Activated B cell treated with CpG ODN at 0.5 μM for 24 hours (primary cell): ENCODE measurements at regions not wholly inside any gene's neighbourhood (a gene's known extent, or its start where the extent isn't known, plus 50 kb on each side); places are given as distances from the start of the nearest gene placed in this dataset.

Source experiments
- ATAC-seq: fragments of 200-7000 bp; cut with Tn5 transposase; one replicate; pipeline ENCODE4 v1.10.0; 2021; ENCODE audit warnings: low read depth, mild to moderate bottlenecking, moderate library complexity
- CTCF ChIA-PET: fragments of 350-600 bp; sonication (Branson Sonifier 250); formaldehyde crosslinking; loops from one replicate; lab custom pipeline; 2021; ENCODE audit warnings: antibody characterized with exemption; lab: Charles Lee
- POLR2A ChIA-PET: fragments of 350-600 bp; sonication (Branson Sonifier 250); formaldehyde crosslinking; loops from one replicate; lab custom pipeline; 2021; ENCODE audit warnings: antibody characterized with exemption; lab: Charles Lee
- DNase-seq: peaks from one replicate; pipeline ENCODE4 v3.0.0; 2022
- H3K27ac Mint-ChIP-seq: one replicate; pipeline ENCODE4 v1.8.0; 2020; ENCODE audit warnings: mixed read lengths
- H3K27me3 Mint-ChIP-seq: one replicate; pipeline ENCODE4 v1.8.0; 2021; ENCODE audit warnings: mixed read lengths
- H3K36me3 Mint-ChIP-seq: one replicate; pipeline ENCODE4 v1.8.0; 2021; ENCODE audit warnings: low read depth, mixed read lengths
- H3K4me1 Mint-ChIP-seq: one replicate; pipeline ENCODE4 v1.8.0; 2021; ENCODE audit warnings: mixed read lengths
- H3K4me3 Mint-ChIP-seq: one replicate; pipeline ENCODE4 v1.8.0; 2020; ENCODE audit warnings: mild to moderate bottlenecking, mixed read lengths
- H3K9me3 Mint-ChIP-seq: one replicate; pipeline ENCODE4 v1.8.0; 2020; ENCODE audit warnings: mixed read lengths
- intact Hi-C: fragments of 100-400 bp; cut with micrococcal nuclease; formaldehyde crosslinking; loops from one replicate; pipeline ENCODE4 v1.15.1; 2024
- TF ChIP-seq, protein P1 (sequence below): fragments of 200-600 bp; IDR thresholded peaks from one replicate; pipeline ENCODE4 v1.8.0; 2022; ENCODE audit warnings: antibody characterized with exemption, mild to moderate bottlenecking

DNA sequence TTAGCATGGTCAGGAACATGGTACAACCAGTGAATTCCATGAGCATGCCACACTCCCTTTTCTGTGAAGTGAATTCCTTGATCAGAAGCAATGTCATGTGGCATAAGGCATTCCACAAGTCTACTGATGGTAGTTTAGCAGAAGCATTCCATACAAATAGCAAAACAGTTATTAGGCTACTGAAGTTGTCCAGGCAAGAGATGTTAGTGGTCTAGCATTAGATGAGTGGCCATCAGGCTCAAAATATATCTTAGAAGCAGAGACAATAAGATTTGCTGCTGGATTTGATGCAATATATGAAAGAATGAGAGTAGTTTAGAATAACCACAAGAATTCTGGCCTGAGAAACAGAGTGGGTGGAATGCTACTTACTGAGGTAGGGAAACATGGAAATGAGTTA, 355.3 kb upstream of the NRXN1 start:
- H3K9me3 Mint-ChIP-seq: peaks cover 3% of the 10 kb centered on the region
- H3K4me1 Mint-ChIP-seq: no peaks in the 10 kb centered on the region
- TF ChIP-seq, protein P1, sequence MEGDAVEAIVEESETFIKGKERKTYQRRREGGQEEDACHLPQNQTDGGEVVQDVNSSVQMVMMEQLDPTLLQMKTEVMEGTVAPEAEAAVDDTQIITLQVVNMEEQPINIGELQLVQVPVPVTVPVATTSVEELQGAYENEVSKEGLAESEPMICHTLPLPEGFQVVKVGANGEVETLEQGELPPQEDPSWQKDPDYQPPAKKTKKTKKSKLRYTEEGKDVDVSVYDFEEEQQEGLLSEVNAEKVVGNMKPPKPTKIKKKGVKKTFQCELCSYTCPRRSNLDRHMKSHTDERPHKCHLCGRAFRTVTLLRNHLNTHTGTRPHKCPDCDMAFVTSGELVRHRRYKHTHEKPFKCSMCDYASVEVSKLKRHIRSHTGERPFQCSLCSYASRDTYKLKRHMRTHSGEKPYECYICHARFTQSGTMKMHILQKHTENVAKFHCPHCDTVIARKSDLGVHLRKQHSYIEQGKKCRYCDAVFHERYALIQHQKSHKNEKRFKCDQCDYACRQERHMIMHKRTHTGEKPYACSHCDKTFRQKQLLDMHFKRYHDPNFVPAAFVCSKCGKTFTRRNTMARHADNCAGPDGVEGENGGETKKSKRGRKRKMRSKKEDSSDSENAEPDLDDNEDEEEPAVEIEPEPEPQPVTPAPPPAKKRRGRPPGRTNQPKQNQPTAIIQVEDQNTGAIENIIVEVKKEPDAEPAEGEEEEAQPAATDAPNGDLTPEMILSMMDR: no peak
- ChIA-PET POLR2A (no interaction called here), CTCF (no interaction called here)
- intact Hi-C loops: no loop called here
- DNase-seq (no peak), ATAC-seq (no peak)
- no peaks in the 10 kb centered on the region for H3K36me3 Mint-ChIP-seq
- no peak overlapping the region for H3K4me3 Mint-ChIP-seq
- H3K27ac Mint-ChIP-seq: no peak overlapping the region
- H3K27me3 Mint-ChIP-seq: no peaks in the 10 kb centered on the region

DNA sequence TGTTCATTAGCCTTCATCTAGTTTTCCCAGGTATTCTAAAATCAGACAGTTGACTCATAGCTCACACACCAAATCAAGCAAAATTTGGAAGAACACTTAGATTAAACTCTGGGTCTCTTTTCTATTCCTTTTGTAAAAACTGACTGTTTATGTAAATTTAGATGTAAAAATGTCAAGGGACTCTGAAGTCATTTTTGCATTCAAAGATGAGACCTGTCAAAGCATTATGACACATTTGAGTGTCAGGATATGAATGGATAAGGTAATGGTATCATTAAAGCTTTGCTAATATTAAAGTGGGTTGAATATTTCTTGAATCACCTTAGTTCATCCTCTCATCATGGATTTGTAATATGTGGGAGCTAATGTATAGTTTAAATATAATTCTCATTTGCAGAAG, 348.1 kb upstream of the NRXN1 start:
- Mint-ChIP-seq H3K27ac (no peak overlapping the region), H3K4me3 (no peak overlapping the region), H3K36me3 (no peaks in the 10 kb centered on the region), H3K27me3 (no peaks in the 10 kb centered on the region), H3K4me1 (no peaks in the 10 kb centered on the region), H3K9me3 (peaks cover 9% of the 10 kb centered on the region)
- POLR2A ChIA-PET: no interaction called here
- CTCF ChIA-PET: no interaction called here
- intact Hi-C loops: no loop called here
- DNase-seq (no peak), ATAC-seq (no peak)
- TF ChIP-seq, protein P1: no peak

DNA sequence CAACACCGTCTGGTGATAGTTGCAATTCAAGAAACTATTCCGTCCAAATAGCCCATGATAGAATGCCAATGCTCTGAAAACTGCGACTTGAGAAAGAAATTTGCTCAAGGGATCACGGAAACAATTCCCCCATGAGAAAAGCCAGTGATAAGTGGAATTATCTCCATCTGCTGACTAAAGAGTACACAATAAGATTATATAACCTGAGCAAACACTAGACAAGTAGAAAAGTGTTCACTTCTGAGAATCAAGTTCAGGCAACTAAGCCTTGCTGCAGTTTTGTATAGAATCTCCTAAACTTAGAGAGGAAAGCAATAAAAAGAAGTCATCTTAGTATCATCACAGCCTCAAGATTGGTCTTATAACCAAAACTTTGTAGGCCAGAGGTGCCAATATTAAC, 336.3 kb upstream of the NRXN1 start:
- ChIA-PET POLR2A (no interaction called here), CTCF (no interaction called here)
- H3K4me1 Mint-ChIP-seq: no peaks in the 10 kb centered on the region
- ATAC-seq: no peak
- no peaks in the 10 kb centered on the region for H3K27me3 Mint-ChIP-seq
- H3K4me3 Mint-ChIP-seq: no peak overlapping the region
- TF ChIP-seq, protein P1: no peak
- DNase-seq: no peak
- intact Hi-C loops: no loop called here
- H3K9me3 Mint-ChIP-seq: peaks cover 1% of the 10 kb centered on the region
- H3K27ac Mint-ChIP-seq: no peak overlapping the region
- H3K36me3 Mint-ChIP-seq: no peaks in the 10 kb centered on the region

DNA sequence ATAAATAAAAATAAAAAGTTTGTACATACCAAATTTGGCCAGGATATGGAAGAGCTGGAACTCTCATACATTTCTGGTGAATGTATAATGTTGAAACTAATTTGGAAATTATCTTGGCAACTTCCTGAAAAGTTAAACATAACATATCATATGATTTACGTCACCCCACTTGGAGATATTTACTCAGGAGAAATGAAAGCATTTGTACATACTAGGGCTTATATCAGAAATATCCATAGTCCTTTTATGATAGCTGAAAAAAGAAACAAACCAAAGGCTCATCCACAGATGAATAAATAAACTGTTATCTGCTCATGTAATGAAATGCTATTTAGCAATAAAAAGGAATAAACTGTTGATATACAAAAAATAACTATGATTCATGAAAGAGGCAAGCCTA, 318.2 kb upstream of the NRXN1 start:
- no peaks in the 10 kb centered on the region for H3K36me3 Mint-ChIP-seq
- H3K4me3 Mint-ChIP-seq: no peak overlapping the region
- intact Hi-C loops: no loop called here
- H3K27me3 Mint-ChIP-seq: no peaks in the 10 kb centered on the region
- TF ChIP-seq, protein P1: no peak
- POLR2A ChIA-PET: no interaction called here
- peaks cover 10% of the 10 kb centered on the region for H3K9me3 Mint-ChIP-seq
- CTCF ChIA-PET: no interaction called here
- H3K27ac Mint-ChIP-seq: no peak overlapping the region
- ATAC-seq (no peak), DNase-seq (no peak)
- H3K4me1 Mint-ChIP-seq: no peaks in the 10 kb centered on the region

DNA sequence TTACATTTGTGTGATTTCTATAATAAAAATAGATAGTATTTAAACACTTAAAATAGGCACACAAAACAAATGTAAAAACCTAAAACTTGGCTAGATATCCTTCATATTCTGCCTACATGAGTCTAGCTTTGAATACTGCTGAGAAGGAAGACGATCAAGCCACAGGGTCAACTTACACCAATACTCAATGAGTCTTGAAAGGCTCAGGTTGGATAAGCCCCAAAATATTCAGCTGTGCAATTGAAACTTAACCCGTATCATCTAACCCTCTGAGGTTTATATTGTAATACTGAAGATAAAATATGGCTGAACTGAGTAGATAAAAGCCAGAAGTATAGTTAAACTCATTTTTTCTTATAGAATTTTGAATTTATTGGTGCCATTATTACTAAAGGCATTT, 313.0 kb upstream of the NRXN1 start:
- POLR2A ChIA-PET: no interaction called here
- no peak overlapping the region for H3K27ac Mint-ChIP-seq
- ATAC-seq: no peak

More for the DNA sequence above, 313.0 kb upstream of the NRXN1 start:
- Mint-ChIP-seq H3K27me3 (no peaks in the 10 kb centered on the region), H3K4me3 (no peak overlapping the region), H3K4me1 (no peaks in the 10 kb centered on the region), H3K36me3 (no peaks in the 10 kb centered on the region), H3K9me3 (peaks cover 5% of the 10 kb centered on the region)
- intact Hi-C loops: no loop called here
- TF ChIP-seq, protein P1: no peak
- no peak for DNase-seq
- CTCF ChIA-PET: no interaction called here
